Neural progenitor cell (in vitro differentiated cells): ENCODE measurements at regions not wholly inside any gene's neighbourhood (a gene's known extent, or its start where the extent isn't known, plus 50 kb on each side); places are given as distances from the start of the nearest gene placed in this dataset.

Source experiments
- DNase-seq: peaks from one replicate; pipeline ENCODE4 v3.0.0-alpha.2; 2016; ENCODE audit warnings: low spot score
- H2AFZ ChIP-seq: fragments of 200-600 bp; sonication (generic); replicated peaks from 2 replicates; pipeline ENCODE4 v1.6.1; 2016; ENCODE audit warnings: antibody characterized with exemption
- H3F3A ChIP-seq: fragments of 200-600 bp; sonication (generic); 2 replicates; pipeline ENCODE4 v1.6.1; 2016; ENCODE audit warnings: antibody characterized with exemption, low read depth
- H3K27ac ChIP-seq: fragments of 200-600 bp; sonication (generic); 2 replicates; pipeline ENCODE4 v1.5.1; 2016; ENCODE audit warnings: mild to moderate bottlenecking
- H3K27me3 ChIP-seq: fragments of 200-600 bp; sonication (generic); 2 replicates; pipeline ENCODE4 v1.6.1; 2016; ENCODE audit warnings: mild to moderate bottlenecking, moderate library complexity
- H3K36me3 ChIP-seq: fragments of 200-600 bp; sonication (generic); 2 replicates; pipeline ENCODE4 v1.5.1; 2016
- H3K4me1 ChIP-seq: fragments of 200-600 bp; sonication (generic); 2 replicates; pipeline ENCODE4 v1.6.1; 2016; ENCODE audit warnings: mixed run types
- H3K4me2 ChIP-seq: fragments of 200-600 bp; sonication (generic); 2 replicates; pipeline ENCODE4 v1.6.1; 2016
- H3K4me3 ChIP-seq: fragments of 200-600 bp; sonication (generic); 2 replicates; pipeline ENCODE4 v1.5.1; 2016
- H3K79me2 ChIP-seq: fragments of 200-600 bp; sonication (generic); 2 replicates; pipeline ENCODE4 v1.6.1; 2016; ENCODE audit warnings: low read depth
- H3K9ac ChIP-seq: fragments of 200-600 bp; sonication (generic); 2 replicates; pipeline ENCODE4 v1.6.1; 2016
- H3K9me3 ChIP-seq: fragments of 200-600 bp; sonication (generic); 2 replicates; pipeline ENCODE4 v1.5.1; 2016; ENCODE audit warnings: low read depth
- H4K20me1 ChIP-seq: fragments of 200-600 bp; sonication (generic); 2 replicates; pipeline ENCODE4 v1.6.1; 2016; ENCODE audit warnings: low read depth
- H3K27ac Mint-ChIP-seq: 3 replicates; pipeline ENCODE4 v1.8.0; 2021; ENCODE audit warnings: mixed read lengths
- H3K27me3 Mint-ChIP-seq: 2 replicates; pipeline ENCODE4 v1.8.0; 2022; ENCODE audit warnings: low read depth, mild to moderate bottlenecking, inconsistent platforms, moderate library complexity, mixed read lengths; ENCODE audit not compliant: insufficient read depth
- H3K36me3 Mint-ChIP-seq: 3 replicates; pipeline ENCODE4 v1.8.0; 2021; ENCODE audit warnings: mixed read lengths
- H3K4me1 Mint-ChIP-seq: 3 replicates; pipeline ENCODE4 v1.8.0; 2021; ENCODE audit warnings: mixed read lengths
- H3K4me3 Mint-ChIP-seq: 3 replicates; pipeline ENCODE4 v1.8.0; 2021; ENCODE audit warnings: mild to moderate bottlenecking, moderate library complexity, mixed read lengths
- H3K9me3 Mint-ChIP-seq: 3 replicates; pipeline ENCODE4 v1.8.0; 2020; ENCODE audit warnings: mixed read lengths
- EZH2 ChIP-seq: fragments of 200-600 bp; sonication (generic); IDR thresholded peaks from 2 replicates; pipeline ENCODE4 v1.6.1; 2017; ENCODE audit warnings: antibody characterized with exemption, mild to moderate bottlenecking, moderate library complexity
- EZH2phosphoT487 ChIP-seq: fragments of 200-600 bp; sonication (generic); IDR thresholded peaks from 2 replicates; pipeline ENCODE4 v1.6.1; 2017; ENCODE audit warnings: antibody characterized with exemption
- TF ChIP-seq, protein P1 (sequence below): fragments of 200-600 bp; sonication (generic); IDR thresholded peaks from 2 replicates; pipeline ENCODE4 v1.5.1; 2017; ENCODE audit warnings: antibody characterized with exemption, mild to moderate bottlenecking

DNA sequence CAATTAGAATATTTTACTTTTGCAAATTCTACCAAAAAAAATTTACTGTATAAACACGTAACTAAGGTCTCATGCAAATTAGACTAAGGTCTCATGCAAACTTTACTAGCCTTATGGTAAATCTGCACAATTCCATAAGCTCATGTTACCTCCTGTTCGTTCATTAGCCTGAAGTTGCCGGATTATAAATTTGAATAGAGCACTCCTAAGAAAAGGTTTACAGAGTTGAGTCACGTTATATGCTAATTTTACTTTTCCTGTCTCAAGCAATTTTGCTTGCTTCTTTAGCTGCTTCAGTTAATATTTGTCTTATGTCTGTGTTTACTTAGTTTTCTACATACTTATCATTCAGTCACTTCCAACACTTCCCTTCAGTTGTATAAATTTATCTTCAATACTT is 1434.0 kb upstream of the EYS start:
- Histone ChIP-seq H3K27me3 (no peaks in the 10 kb centered on the region), H3K4me2 (no peak overlapping the region), H3K4me1 (no peaks in the 10 kb centered on the region), H3F3A (peaks cover 8% of the 10 kb centered on the region), H2AFZ (no peak overlapping the region), H3K9ac (no peak overlapping the region), H3K27ac (no peak overlapping the region), H3K79me2 (no peaks in the 10 kb centered on the region), H4K20me1 (no peaks in the 10 kb centered on the region), H3K9me3 (no peaks in the 10 kb centered on the region), H3K36me3 (no peaks in the 10 kb centered on the region), H3K4me3 (no peak overlapping the region)
- H3K4me1 Mint-ChIP-seq = peaks cover 5% of the 10 kb centered on the region
- peaks cover 4% of the 10 kb centered on the region for H3K9me3 Mint-ChIP-seq
- H3K36me3 Mint-ChIP-seq = no peaks in the 10 kb centered on the region
- no peak overlapping the region for H3K27ac Mint-ChIP-seq
- H3K4me3 Mint-ChIP-seq = no peak overlapping the region
- no peak for DNase-seq
- H3K27me3 Mint-ChIP-seq = no peaks in the 10 kb centered on the region
- TF ChIP-seq EZH2 = no peak
- TF ChIP-seq EZH2phosphoT487 = no peak
- TF ChIP-seq, protein P1, sequence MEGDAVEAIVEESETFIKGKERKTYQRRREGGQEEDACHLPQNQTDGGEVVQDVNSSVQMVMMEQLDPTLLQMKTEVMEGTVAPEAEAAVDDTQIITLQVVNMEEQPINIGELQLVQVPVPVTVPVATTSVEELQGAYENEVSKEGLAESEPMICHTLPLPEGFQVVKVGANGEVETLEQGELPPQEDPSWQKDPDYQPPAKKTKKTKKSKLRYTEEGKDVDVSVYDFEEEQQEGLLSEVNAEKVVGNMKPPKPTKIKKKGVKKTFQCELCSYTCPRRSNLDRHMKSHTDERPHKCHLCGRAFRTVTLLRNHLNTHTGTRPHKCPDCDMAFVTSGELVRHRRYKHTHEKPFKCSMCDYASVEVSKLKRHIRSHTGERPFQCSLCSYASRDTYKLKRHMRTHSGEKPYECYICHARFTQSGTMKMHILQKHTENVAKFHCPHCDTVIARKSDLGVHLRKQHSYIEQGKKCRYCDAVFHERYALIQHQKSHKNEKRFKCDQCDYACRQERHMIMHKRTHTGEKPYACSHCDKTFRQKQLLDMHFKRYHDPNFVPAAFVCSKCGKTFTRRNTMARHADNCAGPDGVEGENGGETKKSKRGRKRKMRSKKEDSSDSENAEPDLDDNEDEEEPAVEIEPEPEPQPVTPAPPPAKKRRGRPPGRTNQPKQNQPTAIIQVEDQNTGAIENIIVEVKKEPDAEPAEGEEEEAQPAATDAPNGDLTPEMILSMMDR = no peak

DNA sequence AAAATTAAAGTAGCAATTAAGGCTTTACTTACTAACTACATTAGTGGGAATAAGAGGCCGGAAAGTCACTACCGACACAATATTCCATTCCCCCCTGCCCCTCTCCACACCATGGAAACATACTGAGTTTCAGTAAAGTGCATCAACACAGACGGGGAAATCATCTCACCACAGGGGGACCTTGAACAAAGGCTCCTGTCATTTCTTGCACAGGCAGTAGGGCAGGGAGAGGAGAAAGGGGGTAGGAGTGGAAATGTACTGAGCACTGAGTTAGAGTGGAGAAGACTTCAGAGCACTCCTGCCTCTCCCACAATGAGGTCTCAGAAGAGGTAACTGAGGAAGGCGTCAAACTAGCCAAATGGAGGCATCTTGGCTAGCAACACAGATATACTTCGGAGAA is 1426.9 kb upstream of the EYS start:
- no peaks in the 10 kb centered on the region for H3K4me1 ChIP-seq
- H3K9me3 ChIP-seq = no peaks in the 10 kb centered on the region
- DNase-seq = peak; percentile 5
- no peak overlapping the region for H3K4me2 ChIP-seq
- H3K36me3 ChIP-seq = no peaks in the 10 kb centered on the region
- Mint-ChIP-seq H3K27me3 (no peaks in the 10 kb centered on the region), H3K4me3 (no peak overlapping the region), H3K9me3 (no peaks in the 10 kb centered on the region), H3K36me3 (no peaks in the 10 kb centered on the region), H3K27ac (no peak overlapping the region), H3K4me1 (peaks cover 11% of the 10 kb centered on the region)
- H3K9ac ChIP-seq = no peak overlapping the region
- no peak overlapping the region for H3K27ac ChIP-seq
- no peaks in the 10 kb centered on the region for H3K79me2 ChIP-seq
- TF ChIP-seq EZH2 = no peak
- TF ChIP-seq, protein P1 = no peak
- no peak for TF ChIP-seq EZH2phosphoT487
- H3K4me3 ChIP-seq = no peak overlapping the region
- H3F3A ChIP-seq = peaks cover 8% of the 10 kb centered on the region
- H2AFZ ChIP-seq = peak overlapping the region; percentile 57
- H3K27me3 ChIP-seq = no peaks in the 10 kb centered on the region
- no peaks in the 10 kb centered on the region for H4K20me1 ChIP-seq

DNA sequence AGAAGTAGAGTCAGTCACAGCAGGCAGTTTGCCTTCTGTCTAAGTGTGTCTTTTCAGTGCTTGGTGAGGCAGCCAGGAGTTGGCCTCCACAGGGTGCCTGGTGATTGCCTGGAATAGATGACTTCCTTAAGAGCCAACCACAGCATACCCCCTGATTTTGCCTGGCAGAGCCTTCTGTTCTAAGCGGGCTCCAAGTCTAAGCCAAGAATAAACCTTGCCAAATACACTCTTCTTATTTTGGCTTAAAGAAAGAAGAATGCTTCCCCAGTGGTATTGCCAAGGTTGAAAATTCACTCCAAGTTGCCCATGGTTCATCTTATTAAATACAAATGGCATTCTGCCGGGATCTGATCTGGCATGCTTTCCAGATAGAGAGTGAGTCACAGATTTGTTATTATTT is 1424.8 kb upstream of the EYS start:
- H2AFZ ChIP-seq = no peak overlapping the region
- no peak for TF ChIP-seq EZH2phosphoT487
- TF ChIP-seq, protein P1 = no peak
- no peak for TF ChIP-seq EZH2
- no peaks in the 10 kb centered on the region for H3K79me2 ChIP-seq
- Mint-ChIP-seq H3K27ac (no peak overlapping the region), H3K4me1 (peaks cover 11% of the 10 kb centered on the region), H3K27me3 (no peaks in the 10 kb centered on the region), H3K9me3 (no peaks in the 10 kb centered on the region), H3K36me3 (no peaks in the 10 kb centered on the region), H3K4me3 (no peak overlapping the region)
- H3K36me3 ChIP-seq = no peaks in the 10 kb centered on the region
- no peaks in the 10 kb centered on the region for H3K9me3 ChIP-seq
- H3K27me3 ChIP-seq = no peaks in the 10 kb centered on the region
- no peak overlapping the region for H3K27ac ChIP-seq
- peaks cover 8% of the 10 kb centered on the region for H3F3A ChIP-seq
- H3K4me3 ChIP-seq = no peak overlapping the region
- DNase-seq = peak; percentile 16
- H3K9ac ChIP-seq = no peak overlapping the region
- no peaks in the 10 kb centered on the region for H4K20me1 ChIP-seq
- no peak overlapping the region for H3K4me2 ChIP-seq
- no peaks in the 10 kb centered on the region for H3K4me1 ChIP-seq

DNA sequence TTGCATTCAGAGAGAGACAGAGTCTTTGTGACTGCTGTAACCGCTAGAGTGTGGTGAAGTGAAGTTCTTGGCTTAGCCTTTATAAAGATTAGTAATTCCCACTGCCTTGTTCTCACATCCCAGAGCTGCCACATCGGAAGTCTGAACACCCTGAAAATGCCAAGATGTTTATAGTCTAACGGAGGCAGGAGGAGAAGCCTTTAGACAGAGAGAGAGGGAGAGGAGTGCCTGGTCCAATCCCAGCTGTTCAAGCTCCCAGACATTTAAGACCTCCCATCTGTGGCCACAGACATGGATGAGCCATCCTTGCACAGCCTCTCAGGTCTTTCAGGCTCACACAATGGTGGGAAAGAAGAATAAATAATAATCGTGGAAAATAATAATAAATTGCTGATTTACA is 1422.8 kb upstream of the EYS start:
- Histone ChIP-seq H4K20me1 (no peaks in the 10 kb centered on the region), H3K79me2 (no peaks in the 10 kb centered on the region), H2AFZ (peak overlapping the region; percentile 52), H3K27ac (no peak overlapping the region), H3K4me1 (no peaks in the 10 kb centered on the region), H3K4me2 (no peak overlapping the region), H3K36me3 (no peaks in the 10 kb centered on the region), H3K9ac (no peak overlapping the region), H3K9me3 (no peaks in the 10 kb centered on the region), H3K4me3 (no peak overlapping the region), H3F3A (no peaks in the 10 kb centered on the region), H3K27me3 (no peaks in the 10 kb centered on the region)
- TF ChIP-seq EZH2phosphoT487 (no peak), EZH2 (no peak)
- TF ChIP-seq, protein P1 = no peak
- Mint-ChIP-seq H3K27ac (no peak overlapping the region), H3K36me3 (no peaks in the 10 kb centered on the region), H3K9me3 (no peaks in the 10 kb centered on the region), H3K27me3 (peaks cover 2% of the 10 kb centered on the region), H3K4me1 (peaks cover 11% of the 10 kb centered on the region), H3K4me3 (no peak overlapping the region)
- peak; percentile 9 for DNase-seq
